SK-N-SH (cell line): ENCODE measurements at regions not wholly inside any gene's neighbourhood (a gene's known extent, or its start where the extent isn't known, plus 50 kb on each side); places are given as distances from the start of the nearest gene placed in this dataset.

Source experiments
- CTCF ChIA-PET: fragments of 300-600, 350-600 bp; formaldehyde crosslinking; extraction: SDS; loops from one replicate; lab custom pipeline; 2021; lab: Yijun Ruan, JAX
- POLR2A ChIA-PET: fragments of 350-600 bp; sonication (Branson Sonifier 250); formaldehyde crosslinking; extraction: SDS; loops from one replicate; lab custom pipeline; 2020; ENCODE audit warnings: antibody characterized with exemption, inconsistent platforms; lab: Yijun Ruan, JAX
- DNase-seq: peaks from one replicate; pipeline ENCODE4 v3.0.0; 2012
- H2AFZ ChIP-seq: fragments of 200-600 bp; sonication (generic); 2 replicates; pipeline ENCODE4 v1.8.1; 2016; ENCODE audit warnings: antibody characterized with exemption, mild to moderate bottlenecking, low read depth
- H3F3A ChIP-seq: fragments of 200-600 bp; sonication (generic); replicated peaks from 2 replicates; pipeline ENCODE3; 2016; ENCODE audit warnings: antibody characterized with exemption, mild to moderate bottlenecking; ENCODE audit not compliant: insufficient read depth
- H3K27ac ChIP-seq, 2 experiments: fragments of 200-500 bp in 1 of 2; fragments of 200-600 bp in 1 of 2; sonication (Bioruptor generic) in 1 of 2; sonication (generic), shearing (Covaris generic) in 1 of 2; 2 replicates each; pipeline versions ENCODE4 v1.5.1 to v1.6.1; 2014 to 2016; ENCODE audit warnings: low read depth in 2 of 2, inconsistent platforms in 1 of 2, low read length in 1 of 2, mild to moderate bottlenecking in 1 of 2, mixed read lengths in 1 of 2
- H3K27me3 ChIP-seq: fragments of 200-600 bp; sonication (generic), shearing (Covaris generic); 2 replicates; pipeline ENCODE4 v1.6.1; 2016; ENCODE audit warnings: mixed run types; ENCODE audit not compliant: insufficient read depth
- H3K36me3 ChIP-seq, 2 experiments: fragments of 200-500 bp in 1 of 2; fragments of 200-600 bp in 1 of 2; sonication (Bioruptor generic) in 1 of 2; sonication (generic) in 1 of 2; replicated peaks in 1 of 2; 2 replicates each; pipeline versions ENCODE3 to v1.5.1; 2014 to 2016; ENCODE audit warnings: low read length in 1 of 2, mild to moderate bottlenecking in 1 of 2; ENCODE audit not compliant: insufficient read depth in 2 of 2, control insufficient read depth in 1 of 2
- H3K4me1 ChIP-seq, 2 experiments: fragments of 200-500 bp in 1 of 2; fragments of 200-600 bp in 1 of 2; sonication (Bioruptor generic) in 1 of 2; sonication (generic), shearing (Covaris generic) in 1 of 2; 2 replicates each; pipeline versions ENCODE4 v1.5.1 to v1.6.1; 2014 to 2016; ENCODE audit warnings: low read depth in 1 of 2, low read length in 1 of 2, mixed run types in 1 of 2; ENCODE audit not compliant: insufficient read depth in 2 of 2, control insufficient read depth in 1 of 2
- H3K4me2 ChIP-seq: fragments of 200-600 bp; sonication (generic), shearing (Covaris generic); 2 replicates; pipeline ENCODE4 v1.6.1; 2017; ENCODE audit warnings: mixed run types
- H3K4me3 ChIP-seq, 2 experiments: fragments of 200-500 bp in 1 of 2; fragments of 200-600 bp in 1 of 2; sonication (Bioruptor generic) in 1 of 2; sonication (generic), shearing (Covaris generic) in 1 of 2; 2 replicates each; pipeline versions ENCODE4 v1.5.1 to v1.8.1; 2014 to 2016; ENCODE audit warnings: low read depth in 2 of 2, inconsistent platforms in 1 of 2, low read length in 1 of 2, mild to moderate bottlenecking in 1 of 2, mixed read lengths in 1 of 2, moderate library complexity in 1 of 2
- H3K79me2 ChIP-seq: fragments of 200-600 bp; sonication (generic); 2 replicates; pipeline ENCODE4 v1.8.1; 2017; ENCODE audit warnings: mild to moderate bottlenecking; ENCODE audit not compliant: insufficient read depth
- H3K9ac ChIP-seq: fragments of 200-600 bp; sonication (generic); 2 replicates; pipeline ENCODE4 v1.6.1; 2017; ENCODE audit warnings: mixed run types
- H3K9me2 ChIP-seq: fragments of 200-600 bp; sonication (generic); 2 replicates; pipeline ENCODE4 v1.6.1; 2017; ENCODE audit warnings: mixed run types
- H3K9me3 ChIP-seq: fragments of 200-600 bp; sonication (generic); 2 replicates; pipeline ENCODE4 v1.6.1; 2017; ENCODE audit warnings: mixed run types, mild to moderate bottlenecking, moderate library complexity
- H4K20me1 ChIP-seq: fragments of 200-600 bp; sonication (generic); 2 replicates; pipeline ENCODE4 v1.6.1; 2017; ENCODE audit warnings: mild to moderate bottlenecking, mixed run types; ENCODE audit not compliant: insufficient read depth
- CHD2 ChIP-seq: fragments of 150-350 bp; IDR thresholded peaks from 2 replicates; pipeline ENCODE4 v1.6.1; 2018; ENCODE audit warnings: low read length; ENCODE audit not compliant: partially characterized antibody
- FOSL2 ChIP-seq: IDR thresholded peaks from 2 replicates; pipeline ENCODE4 v1.4.0; 2012; ENCODE audit warnings: low read depth, mild to moderate bottlenecking, moderate library complexity, borderline replicate concordance
- FOXJ3 ChIP-seq: sonication (generic); formaldehyde crosslinking; IDR thresholded peaks from 2 replicates; pipeline ENCODE4 v1.5.1; 2020; ENCODE audit warnings: mild to moderate bottlenecking, missing genetic modification reagents
- FOXM1 ChIP-seq: IDR thresholded peaks from 2 replicates; pipeline ENCODE4 v1.4.0; 2012; ENCODE audit warnings: low read depth, mild to moderate bottlenecking
- GATA2 ChIP-seq: sonication (generic); formaldehyde crosslinking; IDR thresholded peaks from 2 replicates; pipeline ENCODE4 v1.5.0; 2020; ENCODE audit warnings: mild to moderate bottlenecking, missing genetic modification reagents
- IRF3 ChIP-seq: fragments of 150-350 bp; IDR thresholded peaks from 2 replicates; pipeline ENCODE4 v1.6.1; 2016; ENCODE audit warnings: mild to moderate bottlenecking, low read depth, low read length
- JUND ChIP-seq: IDR thresholded peaks from 2 replicates; pipeline ENCODE4 v1.4.0; 2012
- MAX ChIP-seq: IDR thresholded peaks from 2 replicates; pipeline ENCODE4 v1.4.0; 2012; ENCODE audit warnings: low read depth
- MEF2A ChIP-seq: IDR thresholded peaks from 2 replicates; pipeline ENCODE4 v1.4.0; 2012; ENCODE audit warnings: low read depth, borderline replicate concordance
- NRF1 ChIP-seq: IDR thresholded peaks from 2 replicates; pipeline ENCODE4 v1.6.1; 2012; ENCODE audit warnings: low read depth, mild to moderate bottlenecking, low read length
- PBX3 ChIP-seq: IDR thresholded peaks from 2 replicates; pipeline ENCODE4; 2012
- POLR2AphosphoS5 ChIP-seq: IDR thresholded peaks from 2 replicates; pipeline ENCODE4 v1.6.1; 2012; ENCODE audit warnings: low read depth, low read length
- RFX5 ChIP-seq: IDR thresholded peaks from 2 replicates; pipeline ENCODE4 v1.6.1; 2012; ENCODE audit warnings: mild to moderate bottlenecking, improper control_type of control experiment, low read length
- SIN3A ChIP-seq: IDR thresholded peaks from 2 replicates; pipeline ENCODE4 v1.6.1; 2012; ENCODE audit warnings: low read depth, mild to moderate bottlenecking, low read length, moderate library complexity, borderline replicate concordance
- SMC3 ChIP-seq: IDR thresholded peaks from 2 replicates; pipeline ENCODE4 v1.6.1; 2012; ENCODE audit warnings: low read depth, low read length, improper control_type of control experiment
- TCF12 ChIP-seq: IDR thresholded peaks from 2 replicates; pipeline ENCODE4 v1.4.0; 2012
- YY1 ChIP-seq: IDR thresholded peaks from 2 replicates; pipeline ENCODE4 v1.4.0; 2012; ENCODE audit warnings: low read depth, mild to moderate bottlenecking
- ZBTB33 ChIP-seq: IDR thresholded peaks from 2 replicates; pipeline ENCODE4 v1.4.0; 2012; ENCODE audit warnings: low read depth, borderline replicate concordance
- WGBS: methylation state at CpG from one replicate; pipeline ENCODE4 v1.1.6; 2017; ENCODE audit warnings: low lambda C conversion rate; 5-methylcytosine and 5-hydroxymethylcytosine counted together

GRCh38 chr2:122598784-122599183 lies 843.3 kb downstream of the TSN start:
- no peaks in the 10 kb centered on the region for H4K20me1 ChIP-seq
- H3K27ac ChIP-seq: no peak overlapping the region
- H3K9ac ChIP-seq: no peak overlapping the region
- H3K4me3 ChIP-seq: no peak overlapping the region
- TF ChIP-seq FOXM1 (no peak), FOSL2 (no peak), NRF1 (no peak), TCF12 (no peak), IRF3 (no peak), JUND (no peak), SIN3A (no peak), MAX (no peak), MEF2A (no peak), YY1 (no peak), SMC3 (no peak), RFX5 (no peak), FOXJ3 (CRISPR knock-in tag) (no peak), CHD2 (no peak)
- TF ChIP-seq, all 33 proteins: peak for 0
- no peaks in the 10 kb centered on the region for H3K36me3 ChIP-seq
- no peaks in the 10 kb centered on the region for H3K9me3 ChIP-seq
- ChIA-PET POLR2A (no interaction called here), CTCF (no interaction called here)
- H3F3A ChIP-seq: no peaks in the 10 kb centered on the region
- no peaks in the 10 kb centered on the region for H3K79me2 ChIP-seq
- WGBS: 26% methylated on average over 1 of the region's 1 CpG
- no peak overlapping the region for H3K4me2 ChIP-seq
- no peaks in the 10 kb centered on the region for H3K4me1 ChIP-seq
- no peaks in the 10 kb centered on the region for H3K9me2 ChIP-seq
- H3K27me3 ChIP-seq: no peaks in the 10 kb centered on the region
- no peak overlapping the region for H2AFZ ChIP-seq
- no peak for DNase-seq

- Histone ChIP-seq H3K9me2 (no peaks in the 10 kb centered on the region), H3K36me3 (no peaks in the 10 kb centered on the region), H3K27ac (no peak overlapping the region), H3K9ac (no peak overlapping the region), H3K79me2 (no peaks in the 10 kb centered on the region), H3K4me3 (no peak overlapping the region), H3K4me2 (no peak overlapping the region), H2AFZ (no peak overlapping the region), H3K9me3 (no peaks in the 10 kb centered on the region; the same call in 1 of the 2 replicates), H4K20me1 (no peaks in the 10 kb centered on the region), H3K27me3 (no peaks in the 10 kb centered on the region), H3F3A (no peaks in the 10 kb centered on the region), H3K4me1 (no peaks in the 10 kb centered on the region)
- POLR2A ChIA-PET: no interaction called here
- DNase-seq: no peak
- no peak for TF ChIP-seq PBX3
- TF ChIP-seq SIN3A: no peak
- TF ChIP-seq ZBTB33: no peak
- no peak for TF ChIP-seq POLR2AphosphoS5
- TF ChIP-seq GATA2 (CRISPR knock-in tag): no peak
- WGBS: 21% methylated on average over 3 of the region's 3 CpGs
- CTCF ChIA-PET: no interaction called here
These were observed 855.6 kb downstream of the TSN start for GRCh38 chr2:122610948-122611609.
